ENCODE measurements at regions not wholly inside any gene's neighbourhood (a gene's known extent, or its start where the extent isn't known, plus 50 kb on each side); places are given as distances from the start of the nearest gene placed in this dataset.

DNA sequence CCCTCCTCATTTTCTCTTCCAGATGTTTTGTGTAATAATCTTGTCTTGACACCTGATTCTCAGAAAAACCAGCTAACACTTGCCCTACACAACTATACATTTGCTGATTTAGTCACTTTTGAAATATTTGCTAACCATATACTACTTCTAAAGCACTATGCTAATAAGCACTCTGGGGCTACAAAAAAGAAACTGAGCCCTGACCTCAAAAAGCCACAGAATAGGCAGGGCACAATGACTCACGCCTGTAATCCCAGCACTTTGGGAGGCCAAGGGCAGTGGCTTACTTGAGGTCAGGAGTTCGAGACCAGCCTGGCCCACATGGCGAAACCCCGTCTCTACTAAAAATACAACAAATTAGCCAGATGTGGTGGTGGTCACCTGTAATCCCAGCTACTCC lies 266.0 kb downstream of the RAD51AP2 start:
- TF ChIP-seq, protein P1, sequence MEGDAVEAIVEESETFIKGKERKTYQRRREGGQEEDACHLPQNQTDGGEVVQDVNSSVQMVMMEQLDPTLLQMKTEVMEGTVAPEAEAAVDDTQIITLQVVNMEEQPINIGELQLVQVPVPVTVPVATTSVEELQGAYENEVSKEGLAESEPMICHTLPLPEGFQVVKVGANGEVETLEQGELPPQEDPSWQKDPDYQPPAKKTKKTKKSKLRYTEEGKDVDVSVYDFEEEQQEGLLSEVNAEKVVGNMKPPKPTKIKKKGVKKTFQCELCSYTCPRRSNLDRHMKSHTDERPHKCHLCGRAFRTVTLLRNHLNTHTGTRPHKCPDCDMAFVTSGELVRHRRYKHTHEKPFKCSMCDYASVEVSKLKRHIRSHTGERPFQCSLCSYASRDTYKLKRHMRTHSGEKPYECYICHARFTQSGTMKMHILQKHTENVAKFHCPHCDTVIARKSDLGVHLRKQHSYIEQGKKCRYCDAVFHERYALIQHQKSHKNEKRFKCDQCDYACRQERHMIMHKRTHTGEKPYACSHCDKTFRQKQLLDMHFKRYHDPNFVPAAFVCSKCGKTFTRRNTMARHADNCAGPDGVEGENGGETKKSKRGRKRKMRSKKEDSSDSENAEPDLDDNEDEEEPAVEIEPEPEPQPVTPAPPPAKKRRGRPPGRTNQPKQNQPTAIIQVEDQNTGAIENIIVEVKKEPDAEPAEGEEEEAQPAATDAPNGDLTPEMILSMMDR (conservative IDR thresholded peaks at IDR 0.05; ENCODE audit: low read depth in 2 of 2) = no peak
- TF ChIP-seq POLR2AphosphoS5 (IDR thresholded peaks at IDR 0.05; ENCODE audit: low read depth) (no peak), JUNB (IDR thresholded peaks at IDR 0.05; ENCODE audit: unreplicated experiment) (no peak), EZH2phosphoT487 (IDR thresholded peaks at IDR 0.05; ENCODE audit: unreplicated experiment) (no peak), STAT1 (IDR thresholded peaks at IDR 0.05; ENCODE audit: unreplicated experiment) (no peak), EZH2 (IDR thresholded peaks at IDR 0.05; ENCODE audit: low read depth, unreplicated experiment) (no peak), NANOG (IDR thresholded peaks at IDR 0.05; ENCODE audit: borderline replicate concordance) (no peak), CREB1 (CRISPR knock-in tag; IDR thresholded peaks at IDR 0.05; ENCODE audit: low read depth) (no peak), ZNF114 (CRISPR knock-in tag; IDR thresholded peaks at IDR 0.05) (no peak), ZNF331 (CRISPR knock-in tag; IDR thresholded peaks at IDR 0.05; ENCODE audit: low read depth) (no peak)
- TF ChIP-seq, protein P2, sequence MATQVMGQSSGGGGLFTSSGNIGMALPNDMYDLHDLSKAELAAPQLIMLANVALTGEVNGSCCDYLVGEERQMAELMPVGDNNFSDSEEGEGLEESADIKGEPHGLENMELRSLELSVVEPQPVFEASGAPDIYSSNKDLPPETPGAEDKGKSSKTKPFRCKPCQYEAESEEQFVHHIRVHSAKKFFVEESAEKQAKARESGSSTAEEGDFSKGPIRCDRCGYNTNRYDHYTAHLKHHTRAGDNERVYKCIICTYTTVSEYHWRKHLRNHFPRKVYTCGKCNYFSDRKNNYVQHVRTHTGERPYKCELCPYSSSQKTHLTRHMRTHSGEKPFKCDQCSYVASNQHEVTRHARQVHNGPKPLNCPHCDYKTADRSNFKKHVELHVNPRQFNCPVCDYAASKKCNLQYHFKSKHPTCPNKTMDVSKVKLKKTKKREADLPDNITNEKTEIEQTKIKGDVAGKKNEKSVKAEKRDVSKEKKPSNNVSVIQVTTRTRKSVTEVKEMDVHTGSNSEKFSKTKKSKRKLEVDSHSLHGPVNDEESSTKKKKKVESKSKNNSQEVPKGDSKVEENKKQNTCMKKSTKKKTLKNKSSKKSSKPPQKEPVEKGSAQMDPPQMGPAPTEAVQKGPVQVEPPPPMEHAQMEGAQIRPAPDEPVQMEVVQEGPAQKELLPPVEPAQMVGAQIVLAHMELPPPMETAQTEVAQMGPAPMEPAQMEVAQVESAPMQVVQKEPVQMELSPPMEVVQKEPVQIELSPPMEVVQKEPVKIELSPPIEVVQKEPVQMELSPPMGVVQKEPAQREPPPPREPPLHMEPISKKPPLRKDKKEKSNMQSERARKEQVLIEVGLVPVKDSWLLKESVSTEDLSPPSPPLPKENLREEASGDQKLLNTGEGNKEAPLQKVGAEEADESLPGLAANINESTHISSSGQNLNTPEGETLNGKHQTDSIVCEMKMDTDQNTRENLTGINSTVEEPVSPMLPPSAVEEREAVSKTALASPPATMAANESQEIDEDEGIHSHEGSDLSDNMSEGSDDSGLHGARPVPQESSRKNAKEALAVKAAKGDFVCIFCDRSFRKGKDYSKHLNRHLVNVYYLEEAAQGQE (IDR thresholded peaks at IDR 0.05; ENCODE audit: unreplicated experiment) = no peak

All from GM23338 (cell line).